PC-9 (cell line): ENCODE measurements at regions not wholly inside any gene's neighbourhood (a gene's known extent, or its start where the extent isn't known, plus 50 kb on each side); places are given as distances from the start of the nearest gene placed in this dataset.

ENCODE experiments used
- BruUV-seq: library from RNA; stranded (reverse); fragments of 400-500 nt; replicated peaks from 2 replicates; lab custom pipeline; 2021; lab: Mats Ljungman, UMichigan
- CTCF ChIA-PET: fragments of 300-600 bp; sonication (Branson Sonifier 250); formaldehyde crosslinking; loops from one replicate; lab custom pipeline; 2022; ENCODE audit warnings: antibody characterized with exemption; lab: Charles Lee
- POLR2A ChIA-PET: fragments of 300-600 bp; sonication (Branson Sonifier 250); formaldehyde crosslinking; loops from one replicate; lab custom pipeline; 2022; ENCODE audit warnings: antibody characterized with exemption; ENCODE audit not compliant: unreplicated experiment; lab: Charles Lee
- DNase-seq, 2 experiments: peaks; one replicate each; pipeline versions ENCODE4 v3.0.0 to v3.0.0-alpha.2; 2015 to 2022; ENCODE audit warnings: mixed read lengths in 1 of 2
- H2AFZ ChIP-seq: fragments of 200-600 bp; sonication (generic); 2 replicates; pipeline ENCODE4 v1.8.1; 2017; ENCODE audit warnings: antibody characterized with exemption
- H3F3A ChIP-seq: fragments of 200-600 bp; sonication (generic); 2 replicates; pipeline ENCODE4 v1.8.1; 2017; ENCODE audit warnings: antibody characterized with exemption, mild to moderate bottlenecking, low read depth; ENCODE audit not compliant: insufficient read depth
- H3K27ac ChIP-seq: fragments of 200-600 bp; sonication (generic); 2 replicates; pipeline ENCODE4 v1.6.1; 2016; ENCODE audit warnings: mixed run types
- H3K27me3 ChIP-seq: fragments of 200-600 bp; sonication (generic); 2 replicates; pipeline ENCODE4 v1.6.1; 2016; ENCODE audit warnings: low read depth, mixed run types; ENCODE audit not compliant: insufficient read depth
- H3K36me3 ChIP-seq: fragments of 200-600 bp; sonication (generic); 2 replicates; pipeline ENCODE4 v1.6.1; 2016; ENCODE audit warnings: low read depth, mixed run types
- H3K4me1 ChIP-seq: fragments of 200-600 bp; sonication (generic); replicated peaks from 2 replicates; pipeline ENCODE4 v1.6.1; 2016; ENCODE audit warnings: mixed run types; ENCODE audit not compliant: insufficient read depth
- H3K4me2 ChIP-seq: fragments of 200-600 bp; sonication (generic); 2 replicates; pipeline ENCODE4 v1.6.1; 2017; ENCODE audit warnings: mixed run types
- H3K4me3 ChIP-seq: fragments of 200-600 bp; sonication (generic); 2 replicates; pipeline ENCODE4 v1.6.1; 2016; ENCODE audit warnings: mixed run types
- H3K79me2 ChIP-seq: fragments of 200-600 bp; sonication (generic); 2 replicates; pipeline ENCODE4 v1.6.1; 2017; ENCODE audit warnings: low read depth, mixed run types
- H3K9me2 ChIP-seq: fragments of 200-600 bp; sonication (generic); 2 replicates; pipeline ENCODE4 v1.8.1; 2017; ENCODE audit warnings: mild to moderate bottlenecking; ENCODE audit not compliant: insufficient read depth
- H3K9me3 ChIP-seq: fragments of 200-600 bp; sonication (generic); 2 replicates; pipeline ENCODE4 v1.8.1; 2016; ENCODE audit warnings: low read depth; ENCODE audit not compliant: insufficient read depth
- H4K20me1 ChIP-seq: fragments of 200-600 bp; sonication (generic); 2 replicates; pipeline ENCODE4 v1.8.1; 2017; ENCODE audit not compliant: insufficient read depth
- CTCF ChIP-seq: fragments of 200-600 bp; sonication (generic); conservative IDR thresholded peaks from 2 replicates; pipeline ENCODE4 v1.6.1; 2017; ENCODE audit warnings: mixed run types, antibody characterized with exemption, mild to moderate bottlenecking, moderate library complexity
- EZH2 ChIP-seq: fragments of 200-600 bp; sonication (generic); IDR thresholded peaks from 2 replicates; pipeline ENCODE4 v1.8.0; 2017; ENCODE audit warnings: antibody characterized with exemption, low read depth
- intact Hi-C: fragments of 100-400 bp; cut with micrococcal nuclease; formaldehyde crosslinking; loops from one replicate; pipeline ENCODE4 v1.10.0; 2022; ENCODE audit not compliant: unreplicated experiment

- Histone ChIP-seq H3K9me2 (no peaks in the 10 kb centered on the region), H3K9me3 (no peaks in the 10 kb centered on the region), H3K4me1 (no peaks in the 10 kb centered on the region), H3K4me2 (no peak overlapping the region), H3F3A (no peaks in the 10 kb centered on the region), H3K36me3 (no peaks in the 10 kb centered on the region), H3K79me2 (no peaks in the 10 kb centered on the region), H4K20me1 (no peaks in the 10 kb centered on the region), H3K27me3 (peaks cover 30% of the 10 kb centered on the region; the same call in 1 of the 2 replicates), H3K4me3 (no peak overlapping the region), H3K27ac (no peak overlapping the region), H2AFZ (no peak overlapping the region)
- no peak for TF ChIP-seq EZH2
- TF ChIP-seq CTCF: no peak
- DNase-seq: no peak
- CTCF ChIA-PET: no interaction called here
- BruUV-seq: no TSS peak
- POLR2A ChIA-PET: no interaction called here
- intact Hi-C loops: no loop called here
Observed at GRCh38 chr15:48025118-48025517, 95.7 kb upstream of the SLC24A5 start.

- H3K9me3 ChIP-seq: no peaks in the 10 kb centered on the region
- ChIA-PET POLR2A (no interaction called here), CTCF (no interaction called here)
- H3K4me1 ChIP-seq: no peaks in the 10 kb centered on the region
- intact Hi-C loops: no loop called here
- no peak for TF ChIP-seq CTCF
- TF ChIP-seq EZH2: no peak
- no peak overlapping the region for H2AFZ ChIP-seq
- no peaks in the 10 kb centered on the region for H3K79me2 ChIP-seq
- no peak overlapping the region for H3K4me3 ChIP-seq
- no peaks in the 10 kb centered on the region for H3K9me2 ChIP-seq
- no peak for DNase-seq
- no TSS peak for BruUV-seq
- no peak overlapping the region for H3K4me2 ChIP-seq
- no peaks in the 10 kb centered on the region for H3F3A ChIP-seq
- no peaks in the 10 kb centered on the region for H4K20me1 ChIP-seq
- H3K27ac ChIP-seq: no peak overlapping the region
- H3K27me3 ChIP-seq: peaks cover 31% of the 10 kb centered on the region; the same call in 1 of the 2 replicates
- no peaks in the 10 kb centered on the region for H3K36me3 ChIP-seq
Observed at GRCh38 chr15:48028712-48029111, 92.1 kb upstream of the SLC24A5 start.

- Histone ChIP-seq H3K9me3 (no peaks in the 10 kb centered on the region), H3K4me1 (no peaks in the 10 kb centered on the region), H3K4me3 (no peak overlapping the region), H4K20me1 (no peaks in the 10 kb centered on the region), H3K27me3 (peaks cover 24% of the 10 kb centered on the region; the same call in 1 of the 2 replicates), H3K36me3 (no peaks in the 10 kb centered on the region), H3K27ac (no peak overlapping the region), H3F3A (no peaks in the 10 kb centered on the region), H2AFZ (no peak overlapping the region), H3K9me2 (no peaks in the 10 kb centered on the region), H3K4me2 (no peak overlapping the region), H3K79me2 (no peaks in the 10 kb centered on the region)
- intact Hi-C loops: no loop called here
- BruUV-seq: no TSS peak
- ChIA-PET POLR2A (no interaction called here), CTCF (no interaction called here)
- DNase-seq: no peak
- TF ChIP-seq CTCF (no peak), EZH2 (no peak)
Observed at GRCh38 chr15:48029642-48030041, 91.1 kb upstream of the SLC24A5 start.
